ENCODE measurements at regions not wholly inside any gene's neighbourhood (a gene's known extent, or its start where the extent isn't known, plus 50 kb on each side); places are given as distances from the start of the nearest gene placed in this dataset.
A peak's percentile ranks its signal among the peaks of the same experiment; 100 is the strongest.

GRCh38 chr11:110859998-110860397, 147.8 kb upstream of the ARHGAP20 start:
- no peak for TF ChIP-seq CTCF (IDR thresholded peaks at IDR 0.05; ENCODE audit: control extremely low read depth, extremely low read depth)
- Histone ChIP-seq H3K27ac (ENCODE audit: low read depth in 1 of 2, low read length in 1 of 2) (no peak overlapping the region), H3K4me3 (no peak overlapping the region), H3K36me3 (ENCODE audit: control insufficient read depth in 4 of 4, insufficient read depth in 4 of 4, low read length in 4 of 4) (no peaks in the 10 kb centered on the region), H3K9ac (ENCODE audit: insufficient read depth in 1 of 2, low read length in 2 of 2) (no peak overlapping the region), H3K4me1 (ENCODE audit: control insufficient read depth in 5 of 5, insufficient read depth in 5 of 5, low read length in 5 of 5) (peaks cover 0 to 24% (median 3%) of the 10 kb centered on the region in 5 donors), H3K27me3 (ENCODE audit: control insufficient read depth in 3 of 3, insufficient read depth in 3 of 3, low read length in 2 of 3) (no peaks in the 10 kb centered on the region), H3K9me3 (ENCODE audit: control insufficient read depth in 4 of 4, insufficient read depth in 3 of 4, low read length in 3 of 4) (no peaks in the 10 kb centered on the region)
- WGBS, 2 donors = 93 to 96% methylated on average over 6 of the region's 6 CpGs
- DNase-seq = no peak
- no peak for ATAC-seq (ENCODE audit: insufficient read depth, low FRiP score)

GRCh38 chr11:110859240-110859840, 147.1 kb upstream of the ARHGAP20 start:
- TF ChIP-seq CTCF (IDR thresholded peaks at IDR 0.05; ENCODE audit: control extremely low read depth, extremely low read depth) = no peak
- H3K36me3 ChIP-seq (ENCODE audit: control insufficient read depth in 4 of 4, insufficient read depth in 4 of 4, low read length in 4 of 4) = no peaks in the 10 kb centered on the region
- no peak for DNase-seq
- 88 to 92% methylated on average over 5 of the region's 5 CpGs for WGBS, 2 donors
- no peak overlapping the region for H3K9ac ChIP-seq (ENCODE audit: insufficient read depth in 1 of 2, low read length in 2 of 2)
- H3K4me1 ChIP-seq (ENCODE audit: control insufficient read depth in 5 of 5, insufficient read depth in 5 of 5, low read length in 5 of 5) = peaks cover 0 to 28% (median 3%) of the 10 kb centered on the region in 5 donors
- H3K4me3 ChIP-seq = no peak overlapping the region
- H3K27me3 ChIP-seq (ENCODE audit: control insufficient read depth in 3 of 3, insufficient read depth in 3 of 3, low read length in 2 of 3) = no peaks in the 10 kb centered on the region
- H3K27ac ChIP-seq (ENCODE audit: low read depth in 1 of 2, low read length in 1 of 2) = no peak overlapping the region
- no peaks in the 10 kb centered on the region for H3K9me3 ChIP-seq (ENCODE audit: control insufficient read depth in 4 of 4, insufficient read depth in 3 of 4, low read length in 3 of 4)
- no peak for ATAC-seq (ENCODE audit: insufficient read depth, low FRiP score)

GRCh38 chr11:110858547-110858921, 146.3 kb upstream of the ARHGAP20 start:
- DNase-seq (peak in 1 of 3 donors; percentile 54), ATAC-seq (ENCODE audit: insufficient read depth, low FRiP score) (no peak)
- H3K9ac ChIP-seq (ENCODE audit: insufficient read depth in 1 of 2, low read length in 2 of 2) = no peak overlapping the region
- no peaks in the 10 kb centered on the region for H3K27me3 ChIP-seq (ENCODE audit: control insufficient read depth in 3 of 3, insufficient read depth in 3 of 3, low read length in 2 of 3)
- no peak overlapping the region for H3K27ac ChIP-seq (ENCODE audit: low read depth in 1 of 2, low read length in 1 of 2)
- H3K9me3 ChIP-seq (ENCODE audit: control insufficient read depth in 4 of 4, insufficient read depth in 3 of 4, low read length in 3 of 4) = no peaks in the 10 kb centered on the region
- H3K36me3 ChIP-seq (ENCODE audit: control insufficient read depth in 4 of 4, insufficient read depth in 4 of 4, low read length in 4 of 4) = no peaks in the 10 kb centered on the region
- H3K4me1 ChIP-seq (ENCODE audit: control insufficient read depth in 5 of 5, insufficient read depth in 5 of 5, low read length in 5 of 5) = peaks cover 0 to 28% (median 3%) of the 10 kb centered on the region in 5 donors
- WGBS, 2 donors = 63 to 65% methylated on average over 5 of the region's 5 CpGs
- no peak for TF ChIP-seq CTCF (IDR thresholded peaks at IDR 0.05; ENCODE audit: control extremely low read depth, extremely low read depth)
- no peak overlapping the region for H3K4me3 ChIP-seq
